ENCODE measurements at regions not wholly inside any gene's neighbourhood (a gene's known extent, or its start where the extent isn't known, plus 50 kb on each side); places are given as distances from the start of the nearest gene placed in this dataset.

GRCh38 chr11:112899235-112900006 lies 61.8 kb upstream of the NCAM1 start:
- TF ChIP-seq, protein P1, sequence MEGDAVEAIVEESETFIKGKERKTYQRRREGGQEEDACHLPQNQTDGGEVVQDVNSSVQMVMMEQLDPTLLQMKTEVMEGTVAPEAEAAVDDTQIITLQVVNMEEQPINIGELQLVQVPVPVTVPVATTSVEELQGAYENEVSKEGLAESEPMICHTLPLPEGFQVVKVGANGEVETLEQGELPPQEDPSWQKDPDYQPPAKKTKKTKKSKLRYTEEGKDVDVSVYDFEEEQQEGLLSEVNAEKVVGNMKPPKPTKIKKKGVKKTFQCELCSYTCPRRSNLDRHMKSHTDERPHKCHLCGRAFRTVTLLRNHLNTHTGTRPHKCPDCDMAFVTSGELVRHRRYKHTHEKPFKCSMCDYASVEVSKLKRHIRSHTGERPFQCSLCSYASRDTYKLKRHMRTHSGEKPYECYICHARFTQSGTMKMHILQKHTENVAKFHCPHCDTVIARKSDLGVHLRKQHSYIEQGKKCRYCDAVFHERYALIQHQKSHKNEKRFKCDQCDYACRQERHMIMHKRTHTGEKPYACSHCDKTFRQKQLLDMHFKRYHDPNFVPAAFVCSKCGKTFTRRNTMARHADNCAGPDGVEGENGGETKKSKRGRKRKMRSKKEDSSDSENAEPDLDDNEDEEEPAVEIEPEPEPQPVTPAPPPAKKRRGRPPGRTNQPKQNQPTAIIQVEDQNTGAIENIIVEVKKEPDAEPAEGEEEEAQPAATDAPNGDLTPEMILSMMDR (IDR thresholded peaks at IDR 0.05): no peak
- no peak for TF ChIP-seq ZFX (IDR thresholded peaks at IDR 0.05; ENCODE audit: borderline replicate concordance)

GRCh38 chr11:112901924-112902323 lies 59.3 kb upstream of the NCAM1 start:
- TF ChIP-seq ZFX (IDR thresholded peaks at IDR 0.05; ENCODE audit: borderline replicate concordance): no peak
- TF ChIP-seq, protein P1 (IDR thresholded peaks at IDR 0.05): no peak
- no peak overlapping the region for H3K27ac ChIP-seq

More at GRCh38 chr11:112899235-112900006, 61.8 kb upstream of the NCAM1 start:
- no peak overlapping the region for H3K27ac ChIP-seq

GRCh38 chr11:112902361-112903011 lies 58.7 kb upstream of the NCAM1 start:
- no peak for TF ChIP-seq ZFX (IDR thresholded peaks at IDR 0.05; ENCODE audit: borderline replicate concordance)
- TF ChIP-seq, protein P1 (IDR thresholded peaks at IDR 0.05): no peak
- no peak overlapping the region for H3K27ac ChIP-seq

GRCh38 chr11:112903340-112903739 lies 57.9 kb upstream of the NCAM1 start:
- H3K27ac ChIP-seq: no peak overlapping the region
- TF ChIP-seq, protein P1 (IDR thresholded peaks at IDR 0.05): no peak
- TF ChIP-seq ZFX (IDR thresholded peaks at IDR 0.05; ENCODE audit: borderline replicate concordance): no peak

- H3K27ac ChIP-seq: no peak overlapping the region
Measured at GRCh38 chr11:112911124-112911523, 50.1 kb upstream of the NCAM1 start.

More at GRCh38 chr11:112911124-112911523, 50.1 kb upstream of the NCAM1 start:
- TF ChIP-seq, protein P1 (IDR thresholded peaks at IDR 0.05): no peak
- TF ChIP-seq ZFX (IDR thresholded peaks at IDR 0.05; ENCODE audit: borderline replicate concordance): no peak
